ENCODE measurements at regions not wholly inside any gene's neighbourhood (a gene's known extent, or its start where the extent isn't known, plus 50 kb on each side); places are given as distances from the start of the nearest gene placed in this dataset.

DNA sequence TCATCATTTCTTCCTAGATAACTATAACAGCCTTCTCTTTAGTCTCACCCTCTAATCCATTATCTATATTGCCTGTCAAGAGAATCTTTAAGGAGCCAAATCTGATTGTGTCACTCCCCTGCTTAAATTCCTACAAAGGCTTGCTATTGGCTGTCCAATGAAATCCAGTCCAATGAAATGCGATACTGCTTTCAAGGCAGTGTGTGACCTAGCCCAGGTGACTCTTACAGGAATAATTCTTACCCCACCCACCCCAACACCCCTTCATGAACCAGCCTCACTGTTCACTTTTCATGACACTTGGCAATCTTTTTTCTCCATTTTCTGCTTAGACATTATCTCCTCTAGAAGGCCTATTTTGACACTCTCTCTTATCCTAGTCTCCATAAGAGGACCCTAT lies 163.3 kb upstream of the MARCKS start:
- TF ChIP-seq, protein P1, sequence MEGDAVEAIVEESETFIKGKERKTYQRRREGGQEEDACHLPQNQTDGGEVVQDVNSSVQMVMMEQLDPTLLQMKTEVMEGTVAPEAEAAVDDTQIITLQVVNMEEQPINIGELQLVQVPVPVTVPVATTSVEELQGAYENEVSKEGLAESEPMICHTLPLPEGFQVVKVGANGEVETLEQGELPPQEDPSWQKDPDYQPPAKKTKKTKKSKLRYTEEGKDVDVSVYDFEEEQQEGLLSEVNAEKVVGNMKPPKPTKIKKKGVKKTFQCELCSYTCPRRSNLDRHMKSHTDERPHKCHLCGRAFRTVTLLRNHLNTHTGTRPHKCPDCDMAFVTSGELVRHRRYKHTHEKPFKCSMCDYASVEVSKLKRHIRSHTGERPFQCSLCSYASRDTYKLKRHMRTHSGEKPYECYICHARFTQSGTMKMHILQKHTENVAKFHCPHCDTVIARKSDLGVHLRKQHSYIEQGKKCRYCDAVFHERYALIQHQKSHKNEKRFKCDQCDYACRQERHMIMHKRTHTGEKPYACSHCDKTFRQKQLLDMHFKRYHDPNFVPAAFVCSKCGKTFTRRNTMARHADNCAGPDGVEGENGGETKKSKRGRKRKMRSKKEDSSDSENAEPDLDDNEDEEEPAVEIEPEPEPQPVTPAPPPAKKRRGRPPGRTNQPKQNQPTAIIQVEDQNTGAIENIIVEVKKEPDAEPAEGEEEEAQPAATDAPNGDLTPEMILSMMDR (IDR thresholded peaks at IDR 0.05), result no peak
- Mint-ChIP-seq H3K4me1 (ENCODE audit: unreplicated experiment) (peaks cover 49% of the 10 kb centered on the region), H3K27me3 (ENCODE audit: unreplicated experiment) (no peaks in the 10 kb centered on the region), H3K9me3 (ENCODE audit: unreplicated experiment) (no peaks in the 10 kb centered on the region), H3K36me3 (ENCODE audit: unreplicated experiment) (no peaks in the 10 kb centered on the region), H3K27ac (ENCODE audit: unreplicated experiment) (peak overlapping the region; percentile 61), H3K4me3 (ENCODE audit: unreplicated experiment) (no peak overlapping the region)
- no peak for DNase-seq (ENCODE audit: extremely low spot score, unreplicated experiment)

DNA sequence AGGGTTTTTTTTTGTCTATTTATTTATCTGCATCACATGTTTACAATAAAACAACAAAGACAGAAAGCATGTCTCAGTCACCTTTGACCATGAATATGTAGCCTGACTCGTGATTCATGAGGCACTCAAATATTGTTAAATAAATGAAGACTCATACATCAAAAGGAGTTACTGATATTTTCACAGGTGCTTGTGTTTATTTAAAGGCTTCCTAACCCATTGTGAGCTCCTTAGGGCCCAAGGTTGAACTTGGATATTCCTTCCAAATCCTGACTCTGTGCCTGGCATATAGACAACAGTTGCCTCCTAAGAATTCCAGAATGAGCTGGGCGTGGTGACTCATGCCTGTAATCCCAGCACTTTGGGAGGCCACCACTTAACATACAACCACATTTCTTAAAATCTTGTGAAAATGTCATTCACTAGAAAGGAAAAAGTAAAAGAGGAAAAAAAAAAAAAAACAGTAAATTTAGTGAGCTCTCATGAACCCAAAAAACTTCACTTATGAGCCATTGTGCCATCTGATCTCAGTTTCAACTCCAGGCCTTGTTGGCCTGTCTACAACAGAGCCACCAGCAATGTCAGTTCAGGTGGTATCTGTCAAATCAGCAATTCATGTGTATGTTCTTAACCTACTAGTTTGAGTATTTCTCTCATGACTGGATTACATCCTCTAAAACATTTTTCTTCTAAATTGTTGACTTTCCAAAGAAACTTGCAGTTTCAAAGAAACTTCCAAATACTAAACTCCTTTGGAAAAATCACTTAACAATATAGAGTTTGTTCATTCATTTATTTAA lies 162.7 kb upstream of the MARCKS start:
- H3K27ac Mint-ChIP-seq (ENCODE audit: unreplicated experiment), result peak overlapping the region; percentile 61
- no peak overlapping the region for H3K4me3 Mint-ChIP-seq (ENCODE audit: unreplicated experiment)
- H3K27me3 Mint-ChIP-seq (ENCODE audit: unreplicated experiment), result no peaks in the 10 kb centered on the region
- TF ChIP-seq, protein P1 (IDR thresholded peaks at IDR 0.05), result no peak
- no peaks in the 10 kb centered on the region for H3K9me3 Mint-ChIP-seq (ENCODE audit: unreplicated experiment)
- H3K4me1 Mint-ChIP-seq (ENCODE audit: unreplicated experiment), result peaks cover 50% of the 10 kb centered on the region
- H3K36me3 Mint-ChIP-seq (ENCODE audit: unreplicated experiment), result no peaks in the 10 kb centered on the region
- no peak for DNase-seq (ENCODE audit: extremely low spot score, unreplicated experiment)

DNA sequence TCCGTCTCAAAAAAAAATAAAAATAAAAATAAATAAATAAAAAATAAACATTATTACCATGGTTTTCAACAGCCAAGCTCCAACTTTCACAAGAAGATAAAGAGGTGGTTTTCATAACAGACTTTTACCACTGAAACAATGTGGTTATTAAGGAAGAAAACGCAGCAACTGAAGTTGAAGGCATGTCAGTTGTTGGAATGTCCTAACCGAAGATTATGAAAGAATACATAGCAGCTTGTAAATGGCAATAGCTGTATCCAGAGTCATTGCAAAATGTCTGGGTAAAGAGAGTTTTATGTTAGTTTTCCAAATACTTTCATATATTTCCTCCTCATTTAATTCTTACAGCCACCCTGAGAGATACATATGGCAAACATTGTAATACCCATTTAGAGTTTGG lies 161.6 kb upstream of the MARCKS start:
- H3K36me3 Mint-ChIP-seq (ENCODE audit: unreplicated experiment), result no peaks in the 10 kb centered on the region
- H3K9me3 Mint-ChIP-seq (ENCODE audit: unreplicated experiment), result no peaks in the 10 kb centered on the region
- H3K27ac Mint-ChIP-seq (ENCODE audit: unreplicated experiment), result no peak overlapping the region
- H3K4me1 Mint-ChIP-seq (ENCODE audit: unreplicated experiment), result peaks cover 42% of the 10 kb centered on the region
- no peak for DNase-seq (ENCODE audit: extremely low spot score, unreplicated experiment)
- H3K4me3 Mint-ChIP-seq (ENCODE audit: unreplicated experiment), result no peak overlapping the region
- H3K27me3 Mint-ChIP-seq (ENCODE audit: unreplicated experiment), result no peaks in the 10 kb centered on the region
- TF ChIP-seq, protein P1 (IDR thresholded peaks at IDR 0.05), result no peak

DNA sequence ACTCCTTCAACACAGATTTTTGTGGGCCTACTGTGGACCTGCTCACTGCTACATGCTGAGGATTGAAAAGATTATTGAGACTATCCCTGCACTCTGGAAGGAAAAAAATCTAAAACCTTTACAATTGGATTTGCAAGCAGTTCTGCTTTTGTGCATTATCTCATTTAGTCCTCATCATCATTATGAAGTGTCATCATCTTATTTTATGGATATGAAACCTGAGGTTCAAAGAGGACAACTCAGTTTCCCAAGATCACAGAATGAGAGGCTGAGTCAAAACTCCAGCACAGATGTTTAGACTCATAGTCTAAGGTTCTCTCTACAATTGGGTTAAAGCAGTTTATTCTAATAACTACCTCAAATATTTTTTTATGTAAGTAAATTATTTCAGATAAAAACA lies 160.2 kb upstream of the MARCKS start:
- Mint-ChIP-seq H3K9me3 (ENCODE audit: unreplicated experiment) (no peaks in the 10 kb centered on the region), H3K27ac (ENCODE audit: unreplicated experiment) (no peak overlapping the region), H3K4me3 (ENCODE audit: unreplicated experiment) (no peak overlapping the region), H3K36me3 (ENCODE audit: unreplicated experiment) (no peaks in the 10 kb centered on the region), H3K27me3 (ENCODE audit: unreplicated experiment) (no peaks in the 10 kb centered on the region), H3K4me1 (ENCODE audit: unreplicated experiment) (peaks cover 38% of the 10 kb centered on the region)
- TF ChIP-seq, protein P1 (IDR thresholded peaks at IDR 0.05), result no peak
- DNase-seq (ENCODE audit: extremely low spot score, unreplicated experiment), result no peak

DNA sequence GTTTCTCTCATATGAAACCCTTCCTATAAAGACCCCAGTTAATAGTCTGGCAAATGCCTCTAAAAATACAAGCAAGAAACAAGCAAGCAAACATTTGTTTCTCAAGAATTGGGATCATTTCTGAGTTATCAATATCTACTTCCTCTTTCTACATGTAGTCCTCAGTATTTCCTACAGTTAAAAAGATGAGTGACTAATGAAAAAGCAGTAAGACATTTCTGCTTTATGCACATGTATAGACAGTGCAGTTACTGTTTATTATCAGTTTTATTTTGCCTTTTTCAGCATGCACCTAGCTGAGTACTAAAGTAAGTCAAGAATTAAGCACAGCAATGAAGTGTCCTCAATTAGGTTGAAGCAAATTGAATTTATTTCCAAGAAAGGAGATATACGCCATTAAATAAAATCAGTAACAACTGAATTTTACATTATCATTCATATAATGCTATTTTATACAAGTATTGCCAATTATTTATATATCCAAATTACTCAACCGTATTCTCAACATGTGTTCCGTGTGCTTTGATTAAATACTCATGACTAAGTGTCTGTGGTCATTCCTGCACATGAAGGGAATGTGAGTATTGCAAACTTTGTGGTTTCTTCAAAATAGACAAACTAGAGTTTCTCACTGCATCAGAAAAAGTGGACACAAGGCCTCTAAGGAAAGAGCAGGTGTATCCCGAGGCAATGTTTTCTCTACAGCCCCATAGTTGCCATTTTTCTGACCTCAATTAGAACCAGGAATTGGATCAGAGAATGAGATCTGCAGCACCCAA lies 159.3 kb upstream of the MARCKS start:
- TF ChIP-seq, protein P1 (IDR thresholded peaks at IDR 0.05), result no peak
- peaks cover 40% of the 10 kb centered on the region for H3K4me1 Mint-ChIP-seq (ENCODE audit: unreplicated experiment)
- H3K36me3 Mint-ChIP-seq (ENCODE audit: unreplicated experiment), result no peaks in the 10 kb centered on the region
- no peak overlapping the region for H3K4me3 Mint-ChIP-seq (ENCODE audit: unreplicated experiment)
- no peak overlapping the region for H3K27ac Mint-ChIP-seq (ENCODE audit: unreplicated experiment)
- H3K27me3 Mint-ChIP-seq (ENCODE audit: unreplicated experiment), result no peaks in the 10 kb centered on the region
- H3K9me3 Mint-ChIP-seq (ENCODE audit: unreplicated experiment), result no peaks in the 10 kb centered on the region
- DNase-seq (ENCODE audit: extremely low spot score, unreplicated experiment), result no peak

All from osteocyte (in vitro differentiated cells).